Left ventricle myocardium inferior (tissue), 1 donor: ENCODE measurements at regions not wholly inside any gene's neighbourhood (a gene's known extent, or its start where the extent isn't known, plus 50 kb on each side); places are given as distances from the start of the nearest gene placed in this dataset.

Source experiments
- DNase-seq: peaks from one replicate; pipeline ENCODE4 v3.0.0-alpha.2; 2020
- H3K27ac ChIP-seq: fragments of 200-600 bp; replicated peaks from 2 replicates; pipeline ENCODE4 v1.8.0; 2021
- H3K27me3 ChIP-seq: fragments of 200-600 bp; 2 replicates; pipeline ENCODE4 v1.8.0; 2021; ENCODE audit warnings: low read depth
- H3K36me3 ChIP-seq: fragments of 200-600 bp; 2 replicates; pipeline ENCODE4 v1.8.0; 2021
- H3K4me1 ChIP-seq: fragments of 200-600 bp; 2 replicates; pipeline ENCODE4 v1.8.0; 2021
- H3K4me3 ChIP-seq: fragments of 200-600 bp; 2 replicates; pipeline ENCODE4 v1.8.0; 2021; ENCODE audit warnings: mild to moderate bottlenecking, moderate library complexity
- H3K9me3 ChIP-seq: fragments of 200-600 bp; replicated peaks from 2 replicates; pipeline ENCODE4 v1.8.0; 2021
- intact Hi-C: fragments of 100-400 bp; cut with micrococcal nuclease; formaldehyde crosslinking; loops from one replicate; pipeline ENCODE4 v1.11.0; 2022
- TF ChIP-seq, protein P1 (sequence below): fragments of 200-600 bp; IDR thresholded peaks from 2 replicates; pipeline ENCODE4 v1.8.0; 2021; ENCODE audit warnings: antibody characterized with exemption, mild to moderate bottlenecking, borderline replicate concordance
- donor health status: DM: no; HTN: yes; CAD: no; lungs with severe emphysema.

DNA sequence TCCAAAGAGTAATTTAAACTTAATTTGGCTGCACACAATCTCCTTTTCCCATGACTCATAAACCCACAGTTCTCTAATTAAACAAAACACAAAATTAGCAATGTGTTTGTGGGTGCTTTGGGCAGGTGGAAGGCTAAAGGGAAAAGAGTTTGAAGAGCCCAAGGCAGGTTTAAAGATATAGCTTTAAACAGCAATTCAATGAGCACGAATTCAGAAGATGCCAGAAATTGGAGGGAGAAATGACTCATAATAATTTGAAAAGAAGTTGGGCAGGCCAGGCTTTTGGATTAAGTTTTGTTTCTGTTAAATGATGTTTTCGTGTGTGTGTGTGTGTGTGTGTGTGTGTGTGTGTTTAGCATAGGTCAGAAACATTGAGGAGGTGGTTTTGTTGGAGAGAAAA lies 594.8 kb upstream of the ZEB2 start:
- no peak overlapping the region for H3K27ac ChIP-seq
- H3K4me3 ChIP-seq, result no peak overlapping the region
- TF ChIP-seq, protein P1, sequence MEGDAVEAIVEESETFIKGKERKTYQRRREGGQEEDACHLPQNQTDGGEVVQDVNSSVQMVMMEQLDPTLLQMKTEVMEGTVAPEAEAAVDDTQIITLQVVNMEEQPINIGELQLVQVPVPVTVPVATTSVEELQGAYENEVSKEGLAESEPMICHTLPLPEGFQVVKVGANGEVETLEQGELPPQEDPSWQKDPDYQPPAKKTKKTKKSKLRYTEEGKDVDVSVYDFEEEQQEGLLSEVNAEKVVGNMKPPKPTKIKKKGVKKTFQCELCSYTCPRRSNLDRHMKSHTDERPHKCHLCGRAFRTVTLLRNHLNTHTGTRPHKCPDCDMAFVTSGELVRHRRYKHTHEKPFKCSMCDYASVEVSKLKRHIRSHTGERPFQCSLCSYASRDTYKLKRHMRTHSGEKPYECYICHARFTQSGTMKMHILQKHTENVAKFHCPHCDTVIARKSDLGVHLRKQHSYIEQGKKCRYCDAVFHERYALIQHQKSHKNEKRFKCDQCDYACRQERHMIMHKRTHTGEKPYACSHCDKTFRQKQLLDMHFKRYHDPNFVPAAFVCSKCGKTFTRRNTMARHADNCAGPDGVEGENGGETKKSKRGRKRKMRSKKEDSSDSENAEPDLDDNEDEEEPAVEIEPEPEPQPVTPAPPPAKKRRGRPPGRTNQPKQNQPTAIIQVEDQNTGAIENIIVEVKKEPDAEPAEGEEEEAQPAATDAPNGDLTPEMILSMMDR, result no peak
- H3K4me1 ChIP-seq, result no peaks in the 10 kb centered on the region
- H3K27me3 ChIP-seq, result no peaks in the 10 kb centered on the region
- no peak for DNase-seq
- intact Hi-C loops, result no loop called here
- H3K9me3 ChIP-seq, result no peaks in the 10 kb centered on the region
- no peaks in the 10 kb centered on the region for H3K36me3 ChIP-seq

DNA sequence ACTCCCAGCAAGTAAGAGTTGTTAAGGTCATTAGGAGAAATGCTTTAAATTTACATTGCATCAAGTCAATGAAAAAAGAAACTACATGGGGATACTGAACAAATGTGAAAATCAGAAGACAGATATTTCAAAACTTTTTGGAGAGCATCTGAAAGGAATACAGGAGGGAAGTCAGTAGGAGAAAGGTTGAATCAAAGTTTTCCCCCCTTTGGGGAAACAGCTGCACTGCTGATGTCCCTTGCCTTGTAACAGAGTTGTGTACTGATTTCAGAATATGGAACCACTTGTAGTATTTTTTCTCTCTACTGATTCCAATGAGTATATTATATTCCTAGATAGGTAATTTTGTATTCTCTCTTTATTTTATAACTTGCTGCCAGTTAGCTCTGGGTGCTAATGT lies 592.5 kb upstream of the ZEB2 start:
- TF ChIP-seq, protein P1, result no peak
- H3K27me3 ChIP-seq, result no peaks in the 10 kb centered on the region

DNA sequence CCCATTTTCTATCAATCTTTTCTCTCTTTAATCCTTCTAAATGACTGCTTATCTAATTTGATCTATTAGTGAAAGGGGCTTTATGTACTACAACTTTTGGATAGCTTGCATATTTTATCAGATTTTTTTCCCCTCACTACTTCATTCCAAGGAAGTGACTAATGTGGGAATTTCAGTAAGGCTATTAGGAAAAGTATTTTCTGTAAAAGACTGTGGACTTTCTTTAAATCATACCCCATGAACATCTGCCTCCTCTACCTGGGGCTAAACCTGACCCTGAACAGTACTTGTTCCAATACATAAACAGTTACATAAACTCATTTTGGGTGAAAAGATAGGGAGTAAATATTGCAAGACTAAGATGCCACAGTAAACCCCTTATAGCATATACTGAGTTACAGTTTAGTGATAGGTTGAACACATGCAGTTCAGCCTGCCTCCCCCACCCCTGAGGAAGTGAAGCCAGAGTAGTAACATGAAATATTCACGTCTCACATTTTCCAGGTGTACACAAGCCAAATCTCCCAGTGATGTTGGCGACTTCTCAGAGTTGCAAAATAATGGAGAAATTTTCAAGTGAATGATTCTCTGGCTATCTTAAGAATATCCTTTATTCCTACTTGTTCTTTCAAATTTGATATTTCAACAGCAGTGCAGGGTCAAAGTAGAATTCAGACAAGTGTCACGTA lies 590.9 kb upstream of the ZEB2 start:
- H3K4me1 ChIP-seq, result no peaks in the 10 kb centered on the region
- H3K36me3 ChIP-seq, result no peaks in the 10 kb centered on the region
- no peak overlapping the region for H3K4me3 ChIP-seq
- no peaks in the 10 kb centered on the region for H3K9me3 ChIP-seq
- TF ChIP-seq, protein P1, result no peak
- intact Hi-C loops, result no loop called here
- DNase-seq, result no peak
- H3K27ac ChIP-seq, result no peak overlapping the region
- H3K27me3 ChIP-seq, result no peaks in the 10 kb centered on the region

More for the DNA sequence above, 592.5 kb upstream of the ZEB2 start:
- Histone ChIP-seq H3K27ac (no peak overlapping the region), H3K4me1 (no peaks in the 10 kb centered on the region), H3K4me3 (no peak overlapping the region), H3K36me3 (no peaks in the 10 kb centered on the region), H3K9me3 (no peaks in the 10 kb centered on the region)
- intact Hi-C loops, result no loop called here
- DNase-seq, result no peak

DNA sequence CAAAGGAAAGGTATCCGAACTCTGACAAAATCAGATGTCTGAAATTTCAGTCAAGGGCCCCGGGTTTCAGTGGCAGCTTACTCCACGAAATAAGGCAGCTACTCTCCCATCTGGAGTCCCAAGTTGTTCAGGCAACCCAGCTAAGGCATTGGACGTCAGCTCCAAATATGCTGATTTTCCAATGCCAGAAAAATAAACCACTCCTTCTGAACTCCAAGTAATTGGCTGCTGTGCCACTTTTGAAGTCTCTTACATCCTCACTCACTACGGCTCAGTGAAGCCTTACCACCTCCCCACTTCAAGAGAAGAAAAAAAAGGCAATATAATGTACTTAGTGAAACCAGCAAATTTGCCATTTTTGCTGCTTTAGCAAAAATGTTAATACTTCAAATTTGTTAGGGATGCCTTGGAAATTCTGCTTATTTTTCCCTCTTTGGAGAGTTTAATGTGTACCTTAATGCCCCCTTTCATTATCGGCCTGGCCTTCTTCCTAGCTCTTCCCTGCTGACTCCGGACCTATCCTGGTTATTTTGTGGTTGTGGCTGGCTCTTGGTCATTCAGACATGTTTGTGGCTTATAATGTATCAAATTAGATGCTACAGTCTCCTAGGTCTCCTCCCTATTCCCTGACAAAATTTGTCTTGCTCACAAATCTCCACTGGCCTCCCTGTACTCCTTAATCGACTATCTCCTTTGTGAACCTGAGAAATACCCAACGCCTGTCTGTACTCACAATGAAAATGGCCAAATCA lies 589.2 kb upstream of the ZEB2 start:
- H3K27me3 ChIP-seq, result no peaks in the 10 kb centered on the region
- no peaks in the 10 kb centered on the region for H3K4me1 ChIP-seq
- no peak overlapping the region for H3K4me3 ChIP-seq
- DNase-seq, result no peak
- H3K9me3 ChIP-seq, result no peaks in the 10 kb centered on the region
- no peaks in the 10 kb centered on the region for H3K36me3 ChIP-seq
- intact Hi-C loops, result no loop called here
- H3K27ac ChIP-seq, result no peak overlapping the region
- TF ChIP-seq, protein P1, result no peak

DNA sequence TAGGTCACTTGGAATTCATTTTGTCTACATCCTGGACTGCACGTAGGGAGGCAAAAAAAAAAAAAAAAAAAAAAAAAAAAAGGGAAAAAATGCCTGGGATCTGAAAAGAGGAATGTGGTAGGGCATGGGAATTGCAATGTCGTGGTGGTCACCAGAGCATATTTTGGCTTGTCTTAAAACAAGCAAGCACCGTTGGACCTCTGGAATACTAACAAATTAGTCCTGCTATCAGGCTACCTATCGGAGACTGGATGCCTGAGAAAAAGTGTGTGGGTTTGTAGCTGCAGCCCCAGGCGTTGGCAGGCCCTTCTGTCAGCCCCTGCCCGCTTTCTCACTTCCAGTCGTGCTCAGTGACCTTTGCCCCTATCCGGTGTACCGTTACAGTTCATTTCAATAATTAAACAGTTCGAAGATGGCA lies 588.5 kb upstream of the ZEB2 start:
- intact Hi-C loops, result no loop called here
- Histone ChIP-seq H3K27me3 (no peaks in the 10 kb centered on the region), H3K4me1 (no peaks in the 10 kb centered on the region), H3K36me3 (no peaks in the 10 kb centered on the region), H3K27ac (no peak overlapping the region), H3K4me3 (no peak overlapping the region), H3K9me3 (no peaks in the 10 kb centered on the region)
- TF ChIP-seq, protein P1, result no peak
- no peak for DNase-seq
